ENCODE measurements at regions not wholly inside any gene's neighbourhood (a gene's known extent, or its start where the extent isn't known, plus 50 kb on each side); places are given as distances from the start of the nearest gene placed in this dataset.

DNA sequence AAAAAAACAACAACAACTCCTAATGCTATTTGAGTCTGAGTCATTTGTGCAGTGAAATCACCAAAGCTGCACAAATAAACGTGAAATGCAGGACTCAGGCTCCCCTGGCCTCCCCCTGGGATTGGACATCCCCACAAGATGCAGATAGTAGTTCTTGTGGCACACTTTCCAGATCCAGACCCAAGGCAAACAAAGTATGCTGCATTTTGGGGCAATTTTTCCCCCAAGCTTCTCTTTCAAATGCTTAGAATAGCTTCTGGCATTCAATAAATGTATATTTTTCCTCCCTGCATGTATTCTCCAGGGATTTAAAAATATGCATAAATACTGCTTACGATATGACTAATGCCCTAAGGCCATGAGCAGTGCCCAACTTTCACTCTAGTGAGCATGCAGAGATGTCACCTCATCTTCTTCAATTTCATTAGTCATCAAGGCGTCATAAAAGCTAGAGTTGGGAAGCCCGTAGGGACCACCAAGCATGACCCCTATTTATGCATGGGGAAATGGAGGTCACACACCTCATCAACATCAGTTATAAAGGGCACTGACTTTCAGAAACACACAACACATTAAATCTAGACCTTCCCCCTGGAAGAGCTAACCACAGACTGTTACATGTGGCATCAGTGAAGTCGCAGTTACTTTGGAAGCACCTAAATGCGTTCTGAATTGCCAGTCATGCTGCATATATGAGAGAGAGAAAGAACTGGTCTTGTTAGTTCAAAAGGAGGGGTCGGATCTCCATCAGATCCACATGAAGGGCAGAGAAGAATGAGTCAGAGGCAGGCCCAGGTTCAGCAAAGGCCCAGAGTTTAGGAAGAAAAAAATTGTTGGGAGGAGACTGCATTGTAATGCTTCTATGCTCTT, 374.1 kb downstream of the LPIN1 start:
- TF ChIP-seq, protein P1, sequence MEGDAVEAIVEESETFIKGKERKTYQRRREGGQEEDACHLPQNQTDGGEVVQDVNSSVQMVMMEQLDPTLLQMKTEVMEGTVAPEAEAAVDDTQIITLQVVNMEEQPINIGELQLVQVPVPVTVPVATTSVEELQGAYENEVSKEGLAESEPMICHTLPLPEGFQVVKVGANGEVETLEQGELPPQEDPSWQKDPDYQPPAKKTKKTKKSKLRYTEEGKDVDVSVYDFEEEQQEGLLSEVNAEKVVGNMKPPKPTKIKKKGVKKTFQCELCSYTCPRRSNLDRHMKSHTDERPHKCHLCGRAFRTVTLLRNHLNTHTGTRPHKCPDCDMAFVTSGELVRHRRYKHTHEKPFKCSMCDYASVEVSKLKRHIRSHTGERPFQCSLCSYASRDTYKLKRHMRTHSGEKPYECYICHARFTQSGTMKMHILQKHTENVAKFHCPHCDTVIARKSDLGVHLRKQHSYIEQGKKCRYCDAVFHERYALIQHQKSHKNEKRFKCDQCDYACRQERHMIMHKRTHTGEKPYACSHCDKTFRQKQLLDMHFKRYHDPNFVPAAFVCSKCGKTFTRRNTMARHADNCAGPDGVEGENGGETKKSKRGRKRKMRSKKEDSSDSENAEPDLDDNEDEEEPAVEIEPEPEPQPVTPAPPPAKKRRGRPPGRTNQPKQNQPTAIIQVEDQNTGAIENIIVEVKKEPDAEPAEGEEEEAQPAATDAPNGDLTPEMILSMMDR (IDR thresholded peaks at IDR 0.05) = no peak
- TF ChIP-seq POLR2A (IDR thresholded peaks at IDR 0.05) = no peak
